ENCODE measurements at regions not wholly inside any gene's neighbourhood (a gene's known extent, or its start where the extent isn't known, plus 50 kb on each side); places are given as distances from the start of the nearest gene placed in this dataset.

DNA sequence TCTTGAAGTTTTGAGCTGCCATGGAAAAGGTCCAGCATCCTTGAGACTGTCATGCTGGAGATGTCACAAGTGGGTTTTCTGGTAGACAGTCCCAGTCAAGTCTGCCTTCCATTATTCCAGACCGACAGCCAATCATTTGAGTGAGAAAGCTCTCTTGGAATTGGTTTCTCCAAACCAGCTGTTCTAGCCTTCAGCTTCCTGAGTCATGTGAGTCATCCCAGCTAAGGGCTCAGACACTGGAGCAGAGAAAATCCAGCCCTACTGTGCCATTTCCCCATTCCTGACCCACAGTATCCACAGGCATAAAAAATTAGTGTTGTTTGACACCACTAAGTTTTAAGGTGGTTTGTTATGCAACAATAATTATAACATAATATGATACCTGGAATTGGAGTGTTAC, 219.0 kb downstream of the ADRA2A start:
- Histone ChIP-seq H3K9me3 (no peaks in the 10 kb centered on the region), H3K27ac (no peak overlapping the region), H3K27me3 (no peaks in the 10 kb centered on the region), H3K36me3 (no peaks in the 10 kb centered on the region), H3K4me3 (no peak overlapping the region), H3K4me1 (ENCODE audit: insufficient read depth) (no peaks in the 10 kb centered on the region)
- TF ChIP-seq, protein P1, sequence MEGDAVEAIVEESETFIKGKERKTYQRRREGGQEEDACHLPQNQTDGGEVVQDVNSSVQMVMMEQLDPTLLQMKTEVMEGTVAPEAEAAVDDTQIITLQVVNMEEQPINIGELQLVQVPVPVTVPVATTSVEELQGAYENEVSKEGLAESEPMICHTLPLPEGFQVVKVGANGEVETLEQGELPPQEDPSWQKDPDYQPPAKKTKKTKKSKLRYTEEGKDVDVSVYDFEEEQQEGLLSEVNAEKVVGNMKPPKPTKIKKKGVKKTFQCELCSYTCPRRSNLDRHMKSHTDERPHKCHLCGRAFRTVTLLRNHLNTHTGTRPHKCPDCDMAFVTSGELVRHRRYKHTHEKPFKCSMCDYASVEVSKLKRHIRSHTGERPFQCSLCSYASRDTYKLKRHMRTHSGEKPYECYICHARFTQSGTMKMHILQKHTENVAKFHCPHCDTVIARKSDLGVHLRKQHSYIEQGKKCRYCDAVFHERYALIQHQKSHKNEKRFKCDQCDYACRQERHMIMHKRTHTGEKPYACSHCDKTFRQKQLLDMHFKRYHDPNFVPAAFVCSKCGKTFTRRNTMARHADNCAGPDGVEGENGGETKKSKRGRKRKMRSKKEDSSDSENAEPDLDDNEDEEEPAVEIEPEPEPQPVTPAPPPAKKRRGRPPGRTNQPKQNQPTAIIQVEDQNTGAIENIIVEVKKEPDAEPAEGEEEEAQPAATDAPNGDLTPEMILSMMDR (IDR thresholded peaks at IDR 0.05) = no peak
- TF ChIP-seq EP300 (IDR thresholded peaks at IDR 0.05) (no peak), POLR2A (IDR thresholded peaks at IDR 0.05) (no peak)
- WGBS, 3 donors = 90 to 100% (median 95%) methylated on average over 1 of the region's 1 CpG
- intact Hi-C loops (cut with DNase I) = no loop called here
- DNase-seq = no peak

DNA sequence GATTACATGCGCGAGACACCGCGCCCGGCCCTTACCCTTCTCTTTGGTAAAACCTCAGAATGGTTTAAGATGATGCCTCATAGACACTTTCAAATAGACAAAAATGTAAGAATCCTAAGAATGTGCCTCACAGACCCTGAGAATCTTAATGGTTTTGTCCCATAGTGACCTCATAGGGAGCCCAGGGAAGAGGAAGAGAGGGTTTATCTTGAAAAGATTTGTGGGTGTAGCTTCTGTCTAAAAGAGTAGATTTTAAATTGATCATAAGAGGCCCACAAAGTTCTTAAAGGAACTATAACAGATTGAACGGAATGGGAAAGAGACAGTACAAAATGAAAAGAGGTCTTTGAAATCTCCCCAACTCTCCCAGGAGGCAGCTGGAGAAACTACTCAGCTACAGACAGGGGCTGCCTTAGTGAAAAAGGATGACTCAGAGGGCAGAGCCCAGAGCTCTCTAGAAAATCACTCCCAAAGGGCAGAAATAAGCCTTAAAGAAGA, 220.6 kb downstream of the ADRA2A start:
- no peak overlapping the region for H3K4me3 ChIP-seq
- intact Hi-C loops (cut with DNase I) = no loop called here
- no peak overlapping the region for H3K27ac ChIP-seq
- TF ChIP-seq, protein P1 (IDR thresholded peaks at IDR 0.05) = no peak
- TF ChIP-seq POLR2A (IDR thresholded peaks at IDR 0.05) (no peak), EP300 (IDR thresholded peaks at IDR 0.05) (no peak)
- WGBS, 3 donors = 68 to 80% (median 74%) methylated on average over 6 of the region's 6 CpGs
- no peaks in the 10 kb centered on the region for H3K36me3 ChIP-seq
- DNase-seq = no peak
- no peaks in the 10 kb centered on the region for H3K9me3 ChIP-seq
- H3K4me1 ChIP-seq (ENCODE audit: insufficient read depth) = no peaks in the 10 kb centered on the region
- H3K27me3 ChIP-seq = no peaks in the 10 kb centered on the region

DNA sequence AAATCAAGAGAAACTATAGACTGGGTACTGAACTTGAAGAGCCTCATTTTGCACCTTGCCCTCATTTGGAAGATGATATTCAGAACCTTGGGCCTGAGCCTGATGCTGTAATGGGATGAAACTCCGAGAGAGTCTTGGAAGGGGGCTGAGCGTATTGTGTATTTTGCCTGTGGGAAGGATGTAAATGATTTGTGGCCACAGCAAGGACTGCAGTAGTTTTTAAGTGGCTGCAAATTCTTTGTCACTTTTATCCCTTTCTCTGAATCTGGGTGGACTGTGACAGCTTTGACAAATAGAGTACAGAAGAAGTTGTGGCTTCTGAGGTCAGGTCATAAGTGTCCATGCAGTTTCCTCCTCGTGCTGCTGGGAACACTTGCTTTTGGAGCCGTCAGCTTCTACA, 221.2 kb downstream of the ADRA2A start:
- WGBS, 3 donors = 52 to 77% (median 72%) methylated on average over 4 of the region's 4 CpGs
- DNase-seq = no peak
- TF ChIP-seq POLR2A (IDR thresholded peaks at IDR 0.05) = no peak
- TF ChIP-seq, protein P1 (IDR thresholded peaks at IDR 0.05) = no peak
- TF ChIP-seq EP300 (IDR thresholded peaks at IDR 0.05) = no peak
- Histone ChIP-seq H3K4me1 (ENCODE audit: insufficient read depth) (no peaks in the 10 kb centered on the region), H3K27me3 (no peaks in the 10 kb centered on the region), H3K4me3 (no peak overlapping the region), H3K36me3 (no peaks in the 10 kb centered on the region), H3K27ac (no peak overlapping the region), H3K9me3 (no peaks in the 10 kb centered on the region)
- intact Hi-C loops (cut with DNase I) = no loop called here

DNA sequence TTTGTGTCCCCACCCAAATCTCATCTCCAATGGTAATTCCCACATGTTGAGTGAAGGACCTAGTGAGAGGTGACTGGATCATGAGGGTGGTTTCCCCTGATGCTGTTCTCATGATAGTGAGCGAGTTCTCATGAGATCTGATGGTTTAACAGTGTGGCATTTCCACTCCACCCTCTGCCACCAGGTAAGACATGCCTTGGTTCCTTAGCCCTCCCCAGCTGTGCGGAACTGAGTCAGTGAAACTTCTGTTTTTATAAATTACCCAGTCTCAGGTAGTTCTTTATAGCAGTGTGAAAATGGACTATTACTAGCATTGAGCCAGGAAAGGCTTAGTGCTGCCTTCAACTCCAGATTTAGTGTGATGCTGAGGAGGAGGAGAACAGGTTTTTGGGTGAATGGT, 222.2 kb downstream of the ADRA2A start:
- Histone ChIP-seq H3K9me3 (no peaks in the 10 kb centered on the region), H3K36me3 (no peaks in the 10 kb centered on the region), H3K4me3 (no peak overlapping the region), H3K27ac (no peak overlapping the region), H3K27me3 (no peaks in the 10 kb centered on the region), H3K4me1 (ENCODE audit: insufficient read depth) (no peaks in the 10 kb centered on the region)
- 93 to 100% (median 94%) methylated on average over 2 of the region's 2 CpGs for WGBS, 3 donors
- TF ChIP-seq, protein P1 (IDR thresholded peaks at IDR 0.05) = no peak
- no peak for TF ChIP-seq POLR2A (IDR thresholded peaks at IDR 0.05)
- no peak for TF ChIP-seq EP300 (IDR thresholded peaks at IDR 0.05)
- DNase-seq = no peak
- intact Hi-C loops (cut with DNase I) = no loop called here
